Right lung (tissue), 2 donors: ENCODE measurements at regions not wholly inside any gene's neighbourhood (a gene's known extent, or its start where the extent isn't known, plus 50 kb on each side); places are given as distances from the start of the nearest gene placed in this dataset.

Experiments used
- DNase-seq, 2 donors: peaks; one replicate each; pipeline ENCODE4 v3.0.0-alpha.2; 2013

GRCh38 chr3:131151-131888 is 65.2 kb upstream of the CHL1 start:
- DNase-seq, result no peak

GRCh38 chr3:132378-132777 is 64.2 kb upstream of the CHL1 start:
- DNase-seq, result no peak

- DNase-seq, result no peak
Measured at GRCh38 chr3:132904-133303, 63.7 kb upstream of the CHL1 start.

GRCh38 chr3:140748-141330 is 55.7 kb upstream of the CHL1 start:
- no peak for DNase-seq
